Endothelial cell (in vitro differentiated cells): ENCODE measurements at regions not wholly inside any gene's neighbourhood (a gene's known extent, or its start where the extent isn't known, plus 50 kb on each side); places are given as distances from the start of the nearest gene placed in this dataset.

ENCODE experiments used
- DNase-seq: peaks from one replicate; pipeline ENCODE4 v3.0.0; 2021; ENCODE audit warnings: low spot score
- H3K27ac Mint-ChIP-seq: one replicate; pipeline ENCODE4 v1.8.0; 2021; ENCODE audit warnings: mixed read lengths, inconsistent platforms; ENCODE audit not compliant: unreplicated experiment
- H3K27me3 Mint-ChIP-seq: one replicate; pipeline ENCODE4 v1.8.0; 2021; ENCODE audit warnings: mild to moderate bottlenecking, moderate library complexity, mixed read lengths, inconsistent platforms; ENCODE audit not compliant: unreplicated experiment
- H3K36me3 Mint-ChIP-seq: one replicate; pipeline ENCODE4 v1.8.0; 2021; ENCODE audit warnings: mild to moderate bottlenecking, low read depth, mixed read lengths, inconsistent platforms; ENCODE audit not compliant: unreplicated experiment
- H3K4me1 Mint-ChIP-seq: one replicate; pipeline ENCODE4 v1.8.0; 2021; ENCODE audit warnings: mild to moderate bottlenecking, mixed read lengths, inconsistent platforms; ENCODE audit not compliant: unreplicated experiment
- H3K4me3 Mint-ChIP-seq: one replicate; pipeline ENCODE4 v1.8.0; 2021; ENCODE audit warnings: mild to moderate bottlenecking, mixed read lengths, inconsistent platforms; ENCODE audit not compliant: unreplicated experiment
- H3K9me3 Mint-ChIP-seq: one replicate; pipeline ENCODE4 v1.8.0; 2021; ENCODE audit warnings: mixed read lengths, inconsistent platforms; ENCODE audit not compliant: unreplicated experiment
- TF ChIP-seq, protein P1 (sequence below): fragments of 200-600 bp; sonication (generic); IDR thresholded peaks from one replicate; pipeline ENCODE4 v1.5.0; 2021; ENCODE audit warnings: antibody characterized with exemption; ENCODE audit not compliant: unreplicated experiment

- Mint-ChIP-seq H3K27ac (no peak overlapping the region), H3K27me3 (no peaks in the 10 kb centered on the region), H3K4me1 (no peaks in the 10 kb centered on the region), H3K36me3 (no peaks in the 10 kb centered on the region), H3K4me3 (no peak overlapping the region), H3K9me3 (no peaks in the 10 kb centered on the region)
- TF ChIP-seq, protein P1, sequence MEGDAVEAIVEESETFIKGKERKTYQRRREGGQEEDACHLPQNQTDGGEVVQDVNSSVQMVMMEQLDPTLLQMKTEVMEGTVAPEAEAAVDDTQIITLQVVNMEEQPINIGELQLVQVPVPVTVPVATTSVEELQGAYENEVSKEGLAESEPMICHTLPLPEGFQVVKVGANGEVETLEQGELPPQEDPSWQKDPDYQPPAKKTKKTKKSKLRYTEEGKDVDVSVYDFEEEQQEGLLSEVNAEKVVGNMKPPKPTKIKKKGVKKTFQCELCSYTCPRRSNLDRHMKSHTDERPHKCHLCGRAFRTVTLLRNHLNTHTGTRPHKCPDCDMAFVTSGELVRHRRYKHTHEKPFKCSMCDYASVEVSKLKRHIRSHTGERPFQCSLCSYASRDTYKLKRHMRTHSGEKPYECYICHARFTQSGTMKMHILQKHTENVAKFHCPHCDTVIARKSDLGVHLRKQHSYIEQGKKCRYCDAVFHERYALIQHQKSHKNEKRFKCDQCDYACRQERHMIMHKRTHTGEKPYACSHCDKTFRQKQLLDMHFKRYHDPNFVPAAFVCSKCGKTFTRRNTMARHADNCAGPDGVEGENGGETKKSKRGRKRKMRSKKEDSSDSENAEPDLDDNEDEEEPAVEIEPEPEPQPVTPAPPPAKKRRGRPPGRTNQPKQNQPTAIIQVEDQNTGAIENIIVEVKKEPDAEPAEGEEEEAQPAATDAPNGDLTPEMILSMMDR = no peak
- DNase-seq = no peak
These were observed 440.7 kb upstream of the ARHGEF26 start for GRCh38 chr3:153680526-153680925.

GRCh38 chr3:153681057-153681456 is 440.1 kb upstream of the ARHGEF26 start:
- no peaks in the 10 kb centered on the region for H3K9me3 Mint-ChIP-seq
- no peak for DNase-seq
- no peak overlapping the region for H3K4me3 Mint-ChIP-seq
- H3K27me3 Mint-ChIP-seq = peaks cover under 1% of the 10 kb centered on the region
- TF ChIP-seq, protein P1 = no peak
- no peak overlapping the region for H3K27ac Mint-ChIP-seq
- H3K4me1 Mint-ChIP-seq = no peaks in the 10 kb centered on the region
- no peaks in the 10 kb centered on the region for H3K36me3 Mint-ChIP-seq

- no peaks in the 10 kb centered on the region for H3K9me3 Mint-ChIP-seq
- TF ChIP-seq, protein P1 = no peak
- no peaks in the 10 kb centered on the region for H3K4me1 Mint-ChIP-seq
- no peak for DNase-seq
- no peaks in the 10 kb centered on the region for H3K36me3 Mint-ChIP-seq
- no peak overlapping the region for H3K27ac Mint-ChIP-seq
- H3K27me3 Mint-ChIP-seq = peaks cover 2% of the 10 kb centered on the region
- H3K4me3 Mint-ChIP-seq = no peak overlapping the region
These were observed 432.7 kb upstream of the ARHGEF26 start for GRCh38 chr3:153688301-153689120.

GRCh38 chr3:153693207-153693606 is 428.0 kb upstream of the ARHGEF26 start:
- H3K27me3 Mint-ChIP-seq = no peaks in the 10 kb centered on the region
- no peak overlapping the region for H3K27ac Mint-ChIP-seq

GRCh38 chr3:153702106-153702505 is 419.1 kb upstream of the ARHGEF26 start:
- H3K9me3 Mint-ChIP-seq = no peaks in the 10 kb centered on the region
- no peak overlapping the region for H3K4me3 Mint-ChIP-seq
- TF ChIP-seq, protein P1 = no peak
- no peak overlapping the region for H3K27ac Mint-ChIP-seq
- no peak for DNase-seq
- no peaks in the 10 kb centered on the region for H3K27me3 Mint-ChIP-seq
- no peaks in the 10 kb centered on the region for H3K36me3 Mint-ChIP-seq
- no peaks in the 10 kb centered on the region for H3K4me1 Mint-ChIP-seq

More at GRCh38 chr3:153693207-153693606, 428.0 kb upstream of the ARHGEF26 start:
- H3K36me3 Mint-ChIP-seq = no peaks in the 10 kb centered on the region
- H3K4me1 Mint-ChIP-seq = no peaks in the 10 kb centered on the region
- no peak overlapping the region for H3K4me3 Mint-ChIP-seq
- TF ChIP-seq, protein P1 = no peak
- no peaks in the 10 kb centered on the region for H3K9me3 Mint-ChIP-seq
- DNase-seq = no peak
